DMS 273 (cell line): ENCODE measurements at regions not wholly inside any gene's neighbourhood (a gene's known extent, or its start where the extent isn't known, plus 50 kb on each side); places are given as distances from the start of the nearest gene placed in this dataset.
"Not testable (repeated sequence)": the region's sequence is repeated elsewhere in the genome, so short reads cannot be mapped to it uniquely, and the experiment has no call there.

Experiments used
- DNase-seq: peaks from one replicate; lab custom pipeline; 2025; ENCODE audit not compliant: unreplicated experiment; lab: John Stamatoyannopoulos, UW

- DNase-seq = not testable (repeated sequence)
Measured at GRCh38 chr11:54797906-54798305, 91.3 kb downstream of the OR4A5 start.

DNA sequence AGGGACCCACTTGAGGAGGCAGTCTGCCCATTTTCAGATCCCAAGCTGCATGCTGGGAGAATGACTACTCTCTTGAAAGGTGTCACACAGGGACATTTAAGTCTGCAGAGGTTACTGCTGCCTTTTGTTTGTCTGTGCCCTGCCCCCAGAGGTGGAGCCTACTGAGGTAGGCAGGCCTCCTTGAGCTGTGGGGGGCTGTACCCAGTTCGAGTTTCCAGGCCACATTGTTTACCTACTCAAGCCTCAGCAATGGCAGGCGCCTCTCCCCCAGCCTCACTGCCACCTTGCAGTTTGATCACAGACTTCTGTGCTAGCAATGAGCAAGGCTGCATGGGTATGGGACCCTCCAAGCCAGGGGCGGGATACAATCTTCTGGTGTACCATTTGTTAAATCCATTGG is 126.0 kb downstream of the OR4A5 start:
- no peak for DNase-seq

DNA sequence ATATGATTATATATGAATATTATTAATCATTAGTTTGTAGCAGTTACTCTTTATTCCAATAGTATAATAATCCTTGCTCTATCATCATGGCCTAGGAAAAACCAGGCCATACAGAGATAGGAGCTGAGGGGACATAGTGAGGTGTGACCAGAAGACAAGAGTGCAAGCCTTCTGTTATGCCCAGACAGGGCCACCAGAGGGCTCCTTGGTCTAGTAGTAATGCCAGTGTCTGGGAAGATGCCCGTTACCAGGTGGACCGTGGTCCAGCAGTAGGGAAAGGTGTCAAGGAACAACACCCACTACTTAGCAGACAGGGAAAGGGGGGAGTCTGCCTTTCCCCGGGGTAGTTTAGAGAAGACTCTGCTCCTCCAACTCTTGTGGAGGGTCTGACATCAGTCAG is 148.4 kb downstream of the OR4A5 start:
- DNase-seq = peak; percentile 1
